KMS-11 (cell line): ENCODE measurements at regions not wholly inside any gene's neighbourhood (a gene's known extent, or its start where the extent isn't known, plus 50 kb on each side); places are given as distances from the start of the nearest gene placed in this dataset.

Experiments used
- H2AFZ ChIP-seq: fragments of 200-600 bp; sonication (generic); 2 replicates; pipeline ENCODE4 v1.6.1; 2016; ENCODE audit warnings: antibody characterized with exemption, mixed run types, low read depth
- H3K27ac ChIP-seq: fragments of 200-600 bp; sonication (generic); 2 replicates; pipeline ENCODE4 v1.6.1; 2016; ENCODE audit warnings: mild to moderate bottlenecking, mixed run types
- H3K27me3 ChIP-seq: fragments of 200-600 bp; sonication (generic); 2 replicates; pipeline ENCODE4 v1.6.1; 2017; ENCODE audit warnings: mild to moderate bottlenecking, low read depth, mixed run types, moderate library complexity; ENCODE audit not compliant: insufficient read depth
- H3K36me3 ChIP-seq: fragments of 200-600 bp; sonication (generic); 2 replicates; pipeline ENCODE4 v1.6.1; 2017; ENCODE audit warnings: mild to moderate bottlenecking, mixed run types; ENCODE audit not compliant: insufficient read depth
- H3K4me1 ChIP-seq: fragments of 200-600 bp; sonication (generic); 2 replicates; pipeline ENCODE4 v1.6.1; 2016; ENCODE audit warnings: mild to moderate bottlenecking, low read depth, mixed run types; ENCODE audit not compliant: poor library complexity, severe bottlenecking
- H3K4me2 ChIP-seq: fragments of 200-600 bp; sonication (generic); 2 replicates; pipeline ENCODE4 v1.7.0; 2016; ENCODE audit warnings: mild to moderate bottlenecking, mixed run types
- H3K4me3 ChIP-seq: fragments of 200-600 bp; sonication (generic); IDR thresholded peaks from 2 replicates; pipeline ENCODE4 v1.6.1; 2017; ENCODE audit warnings: low read depth, low read length, mixed read lengths; ENCODE audit not compliant: insufficient read depth
- H3K79me2 ChIP-seq: fragments of 200-600 bp; sonication (generic); 2 replicates; pipeline ENCODE4 v1.6.1; 2016; ENCODE audit warnings: low read depth, mixed run types; ENCODE audit not compliant: insufficient read depth
- H3K9ac ChIP-seq: fragments of 200-600 bp; sonication (generic); 2 replicates; pipeline ENCODE4 v1.6.1; 2016; ENCODE audit warnings: mild to moderate bottlenecking, mixed run types
- H4K20me1 ChIP-seq: fragments of 200-600 bp; sonication (generic); 2 replicates; pipeline ENCODE4 v1.6.1; 2016; ENCODE audit warnings: mild to moderate bottlenecking, mixed run types; ENCODE audit not compliant: insufficient read depth
- TF ChIP-seq, protein P1 (sequence below): fragments of 200-600 bp; sonication (generic); conservative IDR thresholded peaks from 2 replicates; pipeline ENCODE4 v1.6.1; 2017; ENCODE audit warnings: low read depth, mild to moderate bottlenecking, antibody characterized with exemption, low read length, moderate library complexity, mixed read lengths

DNA sequence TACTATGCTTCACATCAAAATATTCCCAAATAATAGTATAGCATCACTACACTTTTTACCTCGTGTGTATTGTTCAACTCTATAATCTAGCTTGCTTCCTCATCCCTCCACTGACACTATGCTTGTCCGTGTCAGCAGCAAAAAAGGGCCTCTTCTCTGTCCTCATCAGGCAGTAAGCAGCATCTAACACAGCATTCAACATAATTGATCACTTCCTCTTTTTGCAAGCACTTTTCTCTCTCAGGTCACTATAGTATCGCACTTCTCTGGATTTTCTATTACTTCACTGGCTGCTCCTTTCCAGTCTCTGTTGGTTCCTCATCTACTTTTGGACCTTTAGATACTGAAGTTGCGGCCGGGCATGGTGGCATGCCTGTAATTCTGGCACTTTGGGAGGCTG is 64.9 kb upstream of the ZSWIM2 start:
- Histone ChIP-seq H3K27me3 (no peaks in the 10 kb centered on the region), H3K79me2 (no peaks in the 10 kb centered on the region), H3K36me3 (no peaks in the 10 kb centered on the region), H4K20me1 (no peaks in the 10 kb centered on the region), H3K27ac (no peak overlapping the region), H2AFZ (no peak overlapping the region), H3K4me1 (no peaks in the 10 kb centered on the region), H3K9ac (no peak overlapping the region), H3K4me2 (no peak overlapping the region), H3K4me3 (no peak overlapping the region)
- TF ChIP-seq, protein P1, sequence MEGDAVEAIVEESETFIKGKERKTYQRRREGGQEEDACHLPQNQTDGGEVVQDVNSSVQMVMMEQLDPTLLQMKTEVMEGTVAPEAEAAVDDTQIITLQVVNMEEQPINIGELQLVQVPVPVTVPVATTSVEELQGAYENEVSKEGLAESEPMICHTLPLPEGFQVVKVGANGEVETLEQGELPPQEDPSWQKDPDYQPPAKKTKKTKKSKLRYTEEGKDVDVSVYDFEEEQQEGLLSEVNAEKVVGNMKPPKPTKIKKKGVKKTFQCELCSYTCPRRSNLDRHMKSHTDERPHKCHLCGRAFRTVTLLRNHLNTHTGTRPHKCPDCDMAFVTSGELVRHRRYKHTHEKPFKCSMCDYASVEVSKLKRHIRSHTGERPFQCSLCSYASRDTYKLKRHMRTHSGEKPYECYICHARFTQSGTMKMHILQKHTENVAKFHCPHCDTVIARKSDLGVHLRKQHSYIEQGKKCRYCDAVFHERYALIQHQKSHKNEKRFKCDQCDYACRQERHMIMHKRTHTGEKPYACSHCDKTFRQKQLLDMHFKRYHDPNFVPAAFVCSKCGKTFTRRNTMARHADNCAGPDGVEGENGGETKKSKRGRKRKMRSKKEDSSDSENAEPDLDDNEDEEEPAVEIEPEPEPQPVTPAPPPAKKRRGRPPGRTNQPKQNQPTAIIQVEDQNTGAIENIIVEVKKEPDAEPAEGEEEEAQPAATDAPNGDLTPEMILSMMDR, result no peak

- no peak overlapping the region for H2AFZ ChIP-seq
- TF ChIP-seq, protein P1, result no peak
These were observed 64.0 kb upstream of the ZSWIM2 start for GRCh38 chr2:186912979-186913378.

GRCh38 chr2:186911551-186912085 is 62.6 kb upstream of the ZSWIM2 start:
- H3K27me3 ChIP-seq, result no peaks in the 10 kb centered on the region
- no peaks in the 10 kb centered on the region for H3K4me1 ChIP-seq
- H3K79me2 ChIP-seq, result no peaks in the 10 kb centered on the region
- H3K4me2 ChIP-seq, result no peak overlapping the region
- H2AFZ ChIP-seq, result no peak overlapping the region
- no peak overlapping the region for H3K9ac ChIP-seq
- H3K36me3 ChIP-seq, result no peaks in the 10 kb centered on the region
- TF ChIP-seq, protein P1, result no peak
- no peak overlapping the region for H3K27ac ChIP-seq
- H4K20me1 ChIP-seq, result no peaks in the 10 kb centered on the region
- H3K4me3 ChIP-seq, result no peak overlapping the region

More at GRCh38 chr2:186912979-186913378, 64.0 kb upstream of the ZSWIM2 start:
- Histone ChIP-seq H3K4me2 (no peak overlapping the region), H3K4me1 (no peaks in the 10 kb centered on the region), H3K36me3 (no peaks in the 10 kb centered on the region), H3K9ac (no peak overlapping the region), H4K20me1 (no peaks in the 10 kb centered on the region), H3K79me2 (no peaks in the 10 kb centered on the region), H3K27ac (no peak overlapping the region), H3K4me3 (no peak overlapping the region), H3K27me3 (no peaks in the 10 kb centered on the region)

GRCh38 chr2:186910996-186911395 is 62.0 kb upstream of the ZSWIM2 start:
- no peaks in the 10 kb centered on the region for H3K4me1 ChIP-seq
- H3K36me3 ChIP-seq, result no peaks in the 10 kb centered on the region
- no peak overlapping the region for H3K27ac ChIP-seq
- H3K79me2 ChIP-seq, result no peaks in the 10 kb centered on the region
- TF ChIP-seq, protein P1, result no peak
- H3K9ac ChIP-seq, result no peak overlapping the region
- no peaks in the 10 kb centered on the region for H3K27me3 ChIP-seq
- no peaks in the 10 kb centered on the region for H4K20me1 ChIP-seq
- no peak overlapping the region for H3K4me2 ChIP-seq
- no peak overlapping the region for H2AFZ ChIP-seq
- H3K4me3 ChIP-seq, result no peak overlapping the region

DNA sequence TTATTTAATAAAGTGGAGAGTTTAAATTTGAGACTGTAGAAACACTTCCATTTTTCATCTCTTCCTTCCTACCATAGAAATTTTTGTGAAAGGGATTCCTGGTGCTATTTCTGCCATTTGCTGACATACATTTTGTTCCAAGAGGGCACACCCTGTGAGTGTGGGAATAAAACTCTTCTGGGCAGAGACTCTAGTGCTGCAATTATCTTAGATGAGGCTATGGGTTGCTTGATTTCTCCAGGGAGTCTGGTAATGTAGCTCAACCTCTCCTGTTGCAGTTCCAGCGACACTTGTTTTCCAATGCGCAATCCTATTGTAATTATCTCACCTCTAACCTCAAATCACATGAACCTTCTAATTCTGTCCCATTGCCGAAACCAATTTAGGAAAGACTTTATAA is 60.1 kb upstream of the ZSWIM2 start:
- Histone ChIP-seq H3K79me2 (no peaks in the 10 kb centered on the region), H3K4me3 (no peak overlapping the region), H3K4me1 (peaks cover under 1% of the 10 kb centered on the region), H4K20me1 (no peaks in the 10 kb centered on the region), H3K36me3 (no peaks in the 10 kb centered on the region), H3K27me3 (no peaks in the 10 kb centered on the region), H3K4me2 (no peak overlapping the region), H3K27ac (no peak overlapping the region), H2AFZ (no peak overlapping the region), H3K9ac (no peak overlapping the region)
- TF ChIP-seq, protein P1, result no peak
